Lung (tissue), 11 donors: ENCODE measurements at regions not wholly inside any gene's neighbourhood (a gene's known extent, or its start where the extent isn't known, plus 50 kb on each side); places are given as distances from the start of the nearest gene placed in this dataset.
A peak's percentile ranks its signal among the peaks of the same experiment; 100 is the strongest.
"Not testable (repeated sequence)": the region's sequence is repeated elsewhere in the genome, so short reads cannot be mapped to it uniquely, and the experiment has no call there.

ENCODE experiments used
- ATAC-seq: fragments of 200-7000 bp; cut with Tn5 transposase; one replicate; pipeline ENCODE4 v1.9.1; 2020; ENCODE audit warnings: moderate number of reproducible peaks; ENCODE audit not compliant: insufficient read depth, low FRiP score
- DNase-seq, 3 donors: peaks; one replicate each; pipeline ENCODE4 v3.0.0-alpha.2; 2013 to 2017
- H3K27ac ChIP-seq, 2 donors: one replicate each; pipeline ENCODE4 v1.5.1; 2013; ENCODE audit warnings: mild to moderate bottlenecking in 2 of 2, moderate library complexity in 2 of 2, control low read depth in 1 of 2, inconsistent platforms in 1 of 2, low read depth in 1 of 2, low read length in 1 of 2
- H3K27me3 ChIP-seq, 3 donors: one replicate each; pipeline ENCODE4 v1.5.1; 2013; ENCODE audit warnings: low read length in 2 of 3; ENCODE audit not compliant: control insufficient read depth in 3 of 3, insufficient read depth in 3 of 3
- H3K36me3 ChIP-seq, 4 donors: one replicate each; pipeline ENCODE4 v1.5.1; 2013; ENCODE audit warnings: low read length in 4 of 4, mild to moderate bottlenecking in 1 of 4, moderate library complexity in 1 of 4; ENCODE audit not compliant: control insufficient read depth in 4 of 4, insufficient read depth in 4 of 4
- H3K4me1 ChIP-seq, 5 donors: one replicate each; pipeline ENCODE4 v1.5.1; 2013; ENCODE audit warnings: low read length in 5 of 5, mild to moderate bottlenecking in 2 of 5, moderate library complexity in 1 of 5; ENCODE audit not compliant: control insufficient read depth in 5 of 5, insufficient read depth in 5 of 5
- H3K4me3 ChIP-seq: one replicate; pipeline ENCODE4 v1.5.1; 2013; ENCODE audit warnings: mild to moderate bottlenecking, control low read depth, moderate library complexity
- H3K9ac ChIP-seq, 2 donors: one replicate each; pipeline ENCODE4 v1.5.1; 2013; ENCODE audit warnings: low read length in 2 of 2, control low read depth in 1 of 2; ENCODE audit not compliant: insufficient read depth in 1 of 2
- H3K9me3 ChIP-seq, 4 donors: one replicate each; pipeline ENCODE4 v1.5.1; 2013; ENCODE audit warnings: low read length in 3 of 4, mild to moderate bottlenecking in 1 of 4, moderate library complexity in 1 of 4; ENCODE audit not compliant: control insufficient read depth in 4 of 4, insufficient read depth in 3 of 4
- WGBS, 2 donors: extraction: QIAGEN DNeasy Blood & Tissue Kit; methylation state at CpG; one replicate each; pipeline ENCODE4 v1.1.7; 2013; 5-methylcytosine and 5-hydroxymethylcytosine counted together
- TF ChIP-seq, protein P1 (sequence below): IDR thresholded peaks from 2 replicates; pipeline ENCODE4 v1.5.1; 2012; ENCODE audit warnings: mild to moderate bottlenecking; ENCODE audit errors: control extremely low read depth, extremely low read depth
- donor health status: control.
- donor health status: control.
- donor health status: Bipolar disorder and iron deficiency.
- donor health status: healthy.
- donor health status: DM: yes; HTN: yes; CAD: no.

DNA sequence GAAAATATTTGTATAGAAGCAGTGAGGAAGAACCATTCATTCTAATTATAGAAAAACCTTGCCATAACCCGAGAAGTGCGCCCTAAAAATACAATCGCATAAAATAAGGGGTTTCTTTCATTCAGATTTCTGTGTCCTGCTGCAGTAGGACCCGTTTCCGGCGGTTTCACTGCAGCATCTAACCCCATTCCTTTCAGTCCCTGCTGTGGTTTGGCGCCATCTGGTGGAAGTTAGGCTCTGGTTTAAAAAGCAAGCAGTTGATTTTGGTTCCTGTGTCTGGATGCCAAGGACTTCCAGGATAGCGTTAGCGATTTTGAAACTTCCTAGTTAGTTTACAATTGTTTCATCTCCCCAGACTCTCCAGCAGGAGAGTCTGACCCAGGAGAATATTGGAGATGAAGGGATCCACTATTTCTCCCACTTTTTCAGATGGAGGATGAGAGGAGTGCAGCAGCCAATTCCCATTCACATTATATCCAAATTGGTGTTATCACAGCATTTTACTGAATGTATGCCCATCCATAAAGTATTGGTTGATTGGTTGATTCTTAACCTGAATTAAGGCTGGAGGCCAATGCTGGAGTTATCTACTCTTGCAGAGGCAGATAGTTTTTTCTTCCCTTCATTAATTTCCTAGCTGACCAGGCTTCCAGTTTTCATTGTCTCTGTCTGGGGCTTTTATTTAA is 128.8 kb upstream of the CACNA2D1 start:
- H3K27ac ChIP-seq = no peak overlapping the region
- DNase-seq (peak; percentile 89 to 95 (median 94)), ATAC-seq (peak; percentile 77)
- H3K9me3 ChIP-seq = no peaks in the 10 kb centered on the region
- no peaks in the 10 kb centered on the region for H3K27me3 ChIP-seq
- H3K9ac ChIP-seq = no peak overlapping the region
- no peak overlapping the region for H3K4me3 ChIP-seq
- 2 to 3% methylated on average over 9 of the region's 9 CpGs for WGBS, 2 donors
- peaks cover 0 to 3% (median 0%) of the 10 kb centered on the region in 5 donors for H3K4me1 ChIP-seq
- TF ChIP-seq, protein P1, sequence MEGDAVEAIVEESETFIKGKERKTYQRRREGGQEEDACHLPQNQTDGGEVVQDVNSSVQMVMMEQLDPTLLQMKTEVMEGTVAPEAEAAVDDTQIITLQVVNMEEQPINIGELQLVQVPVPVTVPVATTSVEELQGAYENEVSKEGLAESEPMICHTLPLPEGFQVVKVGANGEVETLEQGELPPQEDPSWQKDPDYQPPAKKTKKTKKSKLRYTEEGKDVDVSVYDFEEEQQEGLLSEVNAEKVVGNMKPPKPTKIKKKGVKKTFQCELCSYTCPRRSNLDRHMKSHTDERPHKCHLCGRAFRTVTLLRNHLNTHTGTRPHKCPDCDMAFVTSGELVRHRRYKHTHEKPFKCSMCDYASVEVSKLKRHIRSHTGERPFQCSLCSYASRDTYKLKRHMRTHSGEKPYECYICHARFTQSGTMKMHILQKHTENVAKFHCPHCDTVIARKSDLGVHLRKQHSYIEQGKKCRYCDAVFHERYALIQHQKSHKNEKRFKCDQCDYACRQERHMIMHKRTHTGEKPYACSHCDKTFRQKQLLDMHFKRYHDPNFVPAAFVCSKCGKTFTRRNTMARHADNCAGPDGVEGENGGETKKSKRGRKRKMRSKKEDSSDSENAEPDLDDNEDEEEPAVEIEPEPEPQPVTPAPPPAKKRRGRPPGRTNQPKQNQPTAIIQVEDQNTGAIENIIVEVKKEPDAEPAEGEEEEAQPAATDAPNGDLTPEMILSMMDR = peak; percentile 72
- H3K36me3 ChIP-seq = no peaks in the 10 kb centered on the region

DNA sequence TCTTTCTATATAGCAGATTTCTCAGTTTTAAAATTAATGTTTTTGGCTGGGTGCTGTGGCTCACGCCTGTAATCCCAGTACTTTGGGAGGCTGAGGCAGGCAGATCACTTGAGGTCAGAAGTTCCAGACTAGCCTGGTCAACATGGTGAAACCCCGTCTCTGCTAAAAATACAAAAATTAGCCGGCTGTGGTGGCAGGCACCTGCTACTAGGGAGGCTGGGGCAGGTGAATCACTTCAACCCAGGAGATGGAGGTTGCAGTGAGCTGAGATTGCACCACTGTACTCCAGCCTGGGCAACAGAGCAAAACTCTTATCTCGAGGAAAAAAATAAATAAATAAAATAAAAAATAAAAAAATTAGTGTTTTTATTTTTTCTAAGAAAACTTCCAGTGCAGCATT is 127.5 kb upstream of the CACNA2D1 start:
- DNase-seq, H3K9me3 ChIP-seq, ATAC-seq, H3K27me3 ChIP-seq, H3K4me1 ChIP-seq, H3K4me3 ChIP-seq, H3K9ac ChIP-seq, H3K36me3 ChIP-seq, H3K27ac ChIP-seq: not testable (repeated sequence)
- WGBS, 2 donors = 82 to 83% methylated on average over 4 of the region's 4 CpGs

DNA sequence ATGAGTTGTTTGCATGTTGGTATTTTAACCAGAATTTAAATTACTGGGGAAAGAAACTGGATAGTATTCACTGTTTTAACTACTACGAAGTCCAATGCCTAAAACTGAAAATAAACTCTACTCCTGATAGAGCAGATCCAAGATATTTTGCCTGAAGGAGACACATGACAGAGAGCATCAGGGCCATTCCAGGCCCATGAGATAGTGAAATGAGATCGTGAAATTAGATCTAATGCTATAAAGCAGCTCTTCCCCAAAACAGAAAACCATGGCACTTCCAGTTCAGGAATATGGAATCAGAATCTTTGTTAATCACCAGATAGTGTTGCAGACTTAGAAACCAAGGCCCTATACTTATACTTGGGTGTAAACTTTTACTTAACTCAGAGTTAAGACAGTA is 124.3 kb upstream of the CACNA2D1 start:
- TF ChIP-seq, protein P1 = no peak
- Histone ChIP-seq H3K36me3 (no peaks in the 10 kb centered on the region), H3K27ac (no peak overlapping the region), H3K9me3 (no peaks in the 10 kb centered on the region), H3K9ac (no peak overlapping the region), H3K4me1 (peaks cover 0 to 3% (median 0%) of the 10 kb centered on the region in 5 donors), H3K27me3 (no peaks in the 10 kb centered on the region), H3K4me3 (no peak overlapping the region)
- ATAC-seq (no peak), DNase-seq (no peak)
- WGBS, 2 donors = 81 to 89% methylated on average over 2 of the region's 2 CpGs

DNA sequence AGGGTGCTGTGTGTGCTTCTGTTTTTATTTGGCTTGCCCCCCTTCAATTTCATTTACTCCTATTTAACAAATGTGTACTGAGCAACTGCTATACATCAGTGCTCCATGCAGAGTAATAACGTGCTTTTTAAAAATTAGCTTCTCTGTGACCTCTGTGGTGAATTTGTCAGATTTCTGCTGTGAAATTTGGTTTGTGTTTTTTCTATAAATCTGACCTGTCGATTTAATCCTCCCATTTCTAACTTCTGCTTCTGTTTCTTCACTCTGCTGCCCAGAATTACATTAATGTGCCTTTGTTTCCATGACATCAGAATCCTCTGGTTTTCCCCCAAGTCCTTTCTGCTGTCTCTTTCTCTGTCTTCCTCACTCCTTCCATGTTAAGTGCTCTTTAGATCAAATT is 123.8 kb upstream of the CACNA2D1 start:
- TF ChIP-seq, protein P1 = no peak
- no peaks in the 10 kb centered on the region for H3K36me3 ChIP-seq
- no peaks in the 10 kb centered on the region for H3K27me3 ChIP-seq
- WGBS, 2 donors = 69 to 74% methylated on average over 2 of the region's 2 CpGs
- no peak for DNase-seq
- H3K9me3 ChIP-seq = no peaks in the 10 kb centered on the region
- ATAC-seq = no peak
- H3K4me1 ChIP-seq = peaks cover 0 to 2% (median 0%) of the 10 kb centered on the region in 5 donors
- no peak overlapping the region for H3K9ac ChIP-seq
- H3K4me3 ChIP-seq = no peak overlapping the region
- H3K27ac ChIP-seq = no peak overlapping the region
